GM21786 (cell line): ENCODE measurements at regions not wholly inside any gene's neighbourhood (a gene's known extent, or its start where the extent isn't known, plus 50 kb on each side); places are given as distances from the start of the nearest gene placed in this dataset.
"Not testable (repeated sequence)": the region's sequence is repeated elsewhere in the genome, so short reads cannot be mapped to it uniquely, and the experiment has no call there.

ENCODE experiments used
- ATAC-seq: cut with Tn5 transposase; IDR thresholded peaks from one replicate; pipeline ENCODE4 v1.9.1; 2021; ENCODE audit not compliant: unreplicated experiment

GRCh38 chr2:226115102-226115831 is 684.4 kb downstream of the IRS1 start:
- no peak for ATAC-seq

DNA sequence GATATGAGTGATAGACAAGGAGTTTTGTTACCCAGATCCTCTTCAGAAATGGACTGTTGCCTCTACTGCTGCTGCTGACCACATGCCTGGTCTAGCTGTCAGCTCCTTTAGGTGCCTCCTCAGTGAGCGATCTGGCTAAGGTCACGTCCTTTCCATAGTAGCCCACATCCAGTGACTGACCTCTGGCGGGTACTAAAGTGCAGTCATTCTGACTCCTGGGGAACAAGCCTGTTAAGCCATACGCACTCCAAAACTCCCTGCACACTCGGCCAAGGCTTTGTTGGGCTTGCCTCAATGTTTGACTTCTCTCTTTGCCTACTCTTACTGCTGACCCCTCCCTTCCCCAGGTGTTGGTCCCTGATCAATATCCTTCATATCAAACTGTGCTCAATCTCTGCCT is 685.2 kb downstream of the IRS1 start:
- no peak for ATAC-seq

DNA sequence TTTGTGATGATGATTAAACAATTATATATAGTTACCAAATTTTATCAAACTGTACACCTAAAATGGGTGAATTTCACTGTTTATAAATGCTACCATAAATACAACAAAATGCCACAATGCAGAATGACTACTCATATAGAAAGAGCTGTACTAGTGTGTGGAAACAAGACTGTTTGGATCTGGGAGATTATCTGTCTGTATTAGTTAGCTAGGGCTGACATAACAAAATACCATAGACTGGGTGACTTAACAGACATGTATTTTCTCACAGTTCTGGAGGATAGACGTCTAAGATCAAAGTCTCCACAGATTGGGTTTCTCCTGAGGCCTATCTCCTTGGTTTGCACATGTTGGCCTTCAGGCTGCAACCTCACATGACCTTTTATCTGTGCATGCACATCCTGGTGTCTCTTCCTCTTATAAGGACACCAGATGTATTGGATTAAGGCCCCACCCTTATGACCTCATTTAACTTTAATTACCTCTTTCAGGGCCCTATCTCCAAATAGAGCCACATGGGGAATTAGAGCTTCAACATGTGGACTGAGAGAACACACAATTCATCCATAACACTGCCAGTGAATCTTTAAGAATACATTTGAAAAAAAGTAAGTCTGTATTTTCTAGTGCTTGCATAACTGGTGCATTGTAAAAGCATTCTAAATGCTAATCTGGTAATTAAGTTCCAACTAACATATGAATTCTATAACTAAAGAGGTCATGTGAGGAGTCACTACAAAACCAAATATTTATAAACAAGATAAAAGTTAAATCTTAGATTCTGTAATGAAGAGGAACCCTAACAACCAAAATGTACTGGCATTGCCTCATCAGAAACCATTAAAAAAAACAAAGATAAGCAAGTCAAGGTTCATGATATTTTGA is 699.6 kb downstream of the NYAP2 start:
- no peak for ATAC-seq

- no peak for ATAC-seq
Measured at GRCh38 chr2:226095058-226095457, 695.5 kb downstream of the NYAP2 start.

GRCh38 chr2:226093364-226093763 is 693.9 kb downstream of the NYAP2 start:
- no peak for ATAC-seq

GRCh38 chr2:226088366-226088674 is 688.8 kb downstream of the NYAP2 start:
- ATAC-seq, result no peak

- no peak for ATAC-seq
Measured at GRCh38 chr2:226087505-226088365, 688.2 kb downstream of the NYAP2 start.

- ATAC-seq, result no peak
Measured at GRCh38 chr2:226087051-226087450, 687.5 kb downstream of the NYAP2 start.

DNA sequence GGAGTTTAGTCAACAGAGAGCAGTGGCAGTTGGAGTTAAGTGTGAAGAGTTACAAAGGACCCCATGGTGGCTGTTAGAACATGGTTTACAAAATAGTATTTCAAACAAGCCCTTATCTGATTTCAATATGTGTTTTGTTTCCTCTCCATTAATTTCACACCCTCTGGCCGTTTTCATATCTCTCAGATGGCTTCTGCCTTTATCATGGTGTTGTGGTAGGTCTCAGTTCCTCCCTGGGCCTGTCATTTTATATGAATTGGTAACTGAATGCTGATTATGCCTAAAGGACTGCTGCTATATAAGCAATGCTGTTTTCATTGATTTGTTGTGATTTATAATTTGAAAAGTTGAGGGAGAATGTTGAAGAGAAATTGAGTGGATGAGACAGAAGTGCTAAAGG is 686.7 kb downstream of the NYAP2 start:
- no peak for ATAC-seq

DNA sequence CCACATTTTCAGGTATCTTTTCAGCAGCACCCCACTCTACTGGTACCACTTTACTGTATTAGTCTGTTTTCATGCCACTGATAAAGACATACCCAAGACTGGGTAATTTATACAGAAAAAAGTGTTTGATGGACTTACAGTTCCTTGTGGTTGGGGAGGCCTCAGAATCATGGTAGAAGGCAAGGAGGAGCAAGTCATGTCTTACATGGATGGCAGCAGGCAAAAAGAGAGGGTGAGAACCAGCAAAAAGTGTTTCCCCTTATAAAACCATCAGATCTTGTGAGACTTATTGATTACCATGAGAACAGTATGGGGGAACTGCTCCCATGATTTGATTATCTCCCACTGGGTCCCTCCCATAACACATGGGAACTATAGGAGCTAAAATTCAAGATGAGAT is 685.9 kb downstream of the NYAP2 start:
- ATAC-seq, result not testable (repeated sequence)

GRCh38 chr2:226080334-226080733 is 680.8 kb downstream of the NYAP2 start:
- no peak for ATAC-seq

DNA sequence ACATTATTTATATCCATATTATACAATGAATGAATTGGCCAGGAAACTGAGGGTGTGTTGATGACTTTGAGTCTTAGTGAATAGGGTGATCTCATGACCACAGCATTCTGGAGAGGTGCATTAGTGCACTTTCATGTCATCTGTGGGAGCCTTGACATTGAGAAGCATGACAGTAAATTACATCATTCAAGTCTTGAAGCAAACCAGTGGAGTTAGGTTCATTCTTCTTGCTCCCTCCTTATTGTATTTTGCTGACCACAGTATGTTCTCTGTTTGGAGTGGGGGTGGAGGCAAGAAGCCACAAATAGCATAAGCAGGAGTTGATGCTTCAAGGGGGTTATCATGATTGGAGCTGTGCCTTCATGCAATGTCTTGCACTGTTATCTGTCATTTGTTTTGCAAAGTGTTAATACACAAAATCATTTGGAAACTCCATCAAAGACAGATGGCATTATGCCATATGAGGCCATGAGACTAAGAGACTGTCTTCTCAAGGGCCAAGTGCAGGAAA is 680.2 kb downstream of the NYAP2 start:
- ATAC-seq, result no peak

- no peak for ATAC-seq
Measured at GRCh38 chr2:226079196-226079595, 679.7 kb downstream of the NYAP2 start.

DNA sequence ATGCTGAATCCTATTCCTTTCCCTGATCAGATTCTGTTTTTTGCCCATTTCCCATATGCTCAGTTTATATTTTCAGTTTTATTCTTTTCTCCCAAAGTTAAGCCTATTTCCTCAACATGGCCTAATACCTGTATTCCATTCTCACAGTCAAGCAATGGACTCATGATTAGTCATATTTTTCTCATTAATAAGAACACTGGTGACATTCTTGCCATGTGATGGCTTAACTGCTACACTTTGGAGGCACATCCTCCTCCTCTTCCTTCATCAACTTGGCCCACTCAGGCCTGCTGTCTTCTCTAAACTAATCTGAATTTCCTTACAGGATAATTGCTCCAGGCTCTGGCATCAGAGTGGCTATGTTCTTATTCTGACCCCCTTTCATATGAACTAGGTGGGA is 679.2 kb downstream of the NYAP2 start:
- ATAC-seq, result no peak

DNA sequence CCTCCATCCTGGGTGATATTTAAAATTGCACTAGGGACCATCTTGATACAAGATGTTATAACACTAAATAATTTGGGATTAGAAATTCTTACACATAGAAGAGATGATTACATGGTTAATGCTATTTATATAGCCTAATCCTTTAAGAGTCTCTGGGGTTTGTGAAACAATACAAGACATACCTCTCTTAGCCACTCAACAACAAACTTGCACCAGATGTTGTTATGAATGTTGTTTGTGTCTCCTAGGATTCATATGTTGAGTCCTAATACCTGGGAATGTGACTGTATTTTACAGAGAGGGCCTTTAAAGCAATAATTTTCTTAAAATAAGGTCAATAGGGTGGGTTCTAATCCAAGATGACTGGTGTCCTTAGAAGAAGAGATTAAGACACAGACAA is 678.3 kb downstream of the NYAP2 start:
- ATAC-seq, result no peak

DNA sequence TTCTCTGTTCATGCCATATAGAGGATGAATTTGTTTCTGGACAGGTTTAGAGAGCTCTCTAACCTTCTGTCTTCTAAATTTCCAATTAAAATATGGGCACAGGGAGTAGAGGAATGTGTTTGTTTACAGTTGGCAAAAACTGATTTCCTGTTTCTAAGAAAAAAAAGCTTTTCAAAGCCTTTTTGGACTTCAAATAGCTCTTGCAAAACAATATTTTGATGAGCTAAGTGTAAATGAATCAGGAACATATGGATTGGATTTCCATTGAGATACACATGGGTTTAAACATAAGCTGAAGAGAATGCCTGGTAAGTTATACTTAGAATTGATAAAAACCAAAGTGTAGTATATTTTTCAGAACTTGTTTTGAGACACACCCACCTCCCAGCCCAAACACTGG is 677.5 kb downstream of the NYAP2 start:
- no peak for ATAC-seq

GRCh38 chr2:226076529-226076928 is 677.0 kb downstream of the NYAP2 start:
- ATAC-seq, result no peak

DNA sequence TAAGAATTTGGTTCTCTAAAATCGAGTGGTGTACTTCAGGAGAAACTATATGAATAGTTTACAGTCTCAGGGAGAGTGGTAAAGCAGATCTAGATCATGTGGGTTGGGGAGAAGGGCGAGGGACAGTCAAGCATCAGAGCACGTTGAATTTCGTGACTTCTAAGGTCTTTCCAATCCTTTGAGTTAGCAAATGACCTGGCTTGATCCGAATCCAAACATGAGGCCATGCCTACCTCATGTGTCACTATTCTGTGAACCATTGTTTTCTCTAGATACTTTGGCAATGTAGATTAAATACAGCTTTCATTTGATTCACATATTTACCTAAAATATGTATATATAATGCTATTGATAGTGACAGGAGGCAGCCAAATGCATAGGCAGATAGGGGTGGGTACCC is 674.9 kb downstream of the NYAP2 start:
- no peak for ATAC-seq

DNA sequence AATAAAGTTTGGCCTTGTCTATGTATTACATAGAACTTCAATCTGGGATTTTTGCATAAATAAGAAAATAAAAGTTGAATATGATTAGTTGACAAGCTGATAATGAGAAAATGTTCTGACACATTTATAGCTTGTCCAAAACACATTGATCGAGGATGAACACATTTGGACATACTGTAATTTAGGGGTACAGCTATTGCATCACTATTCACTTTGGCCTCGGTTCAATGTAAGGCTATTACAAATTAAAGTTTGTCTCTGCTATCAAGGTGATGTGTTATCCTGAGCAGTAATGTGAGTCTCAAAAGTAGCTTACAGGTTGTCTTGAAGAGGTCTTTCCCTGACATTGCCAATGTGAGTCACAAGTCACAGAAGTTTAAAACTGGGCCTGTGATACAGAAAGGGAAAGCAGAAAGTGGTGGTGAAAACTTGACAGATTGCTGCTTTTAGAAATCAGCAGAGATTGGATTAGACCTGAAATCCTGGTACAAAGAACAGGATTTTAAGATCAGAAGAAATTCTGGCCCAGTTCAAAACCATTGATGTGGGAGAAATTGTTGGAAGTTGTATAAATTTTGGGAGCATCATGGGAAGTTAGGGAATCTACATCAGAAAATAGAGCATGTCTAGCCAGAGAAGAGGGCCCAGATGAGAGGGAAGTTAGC is 674.1 kb downstream of the NYAP2 start:
- no peak for ATAC-seq

GRCh38 chr2:226066873-226067272 is 667.4 kb downstream of the NYAP2 start:
- no peak for ATAC-seq

- no peak for ATAC-seq
Measured at GRCh38 chr2:226066391-226066790, 666.9 kb downstream of the NYAP2 start.
